K562 (cell line): ENCODE measurements at regions not wholly inside any gene's neighbourhood (a gene's known extent, or its start where the extent isn't known, plus 50 kb on each side); places are given as distances from the start of the nearest gene placed in this dataset.

Experiments used
- ATAC-seq: fragments of 200-7000 bp; cut with Tn5 transposase; 3 replicates; pipeline ENCODE4 v1.9.1; 2020; ENCODE audit warnings: moderate library complexity
- BruUV-seq: library from RNA; stranded (reverse); fragments of 400-500 nt; replicated peaks from 2 replicates; lab custom pipeline; 2021; lab: Mats Ljungman, UMichigan
- CTCF ChIA-PET: fragments of 300-600 bp; formaldehyde crosslinking; extraction: SDS; loops from one replicate; lab custom pipeline; 2021; ENCODE audit warnings: low intra/inter-chr PET ratio; lab: Yijun Ruan, JAX
- POLR2A ChIA-PET: fragments of 300-600, 350-650 bp; sonication (Branson Sonifier 250); formaldehyde crosslinking; extraction: SDS; loops from one replicate; lab custom pipeline; 2021; ENCODE audit warnings: antibody characterized with exemption, inconsistent platforms; lab: Yijun Ruan, JAX
- DNase-seq, 4 experiments: peaks; one replicate each; pipeline versions ENCODE4 v3.0.0 to v3.0.0-alpha.2; 2011 to 2018; ENCODE audit warnings: low spot score in 3 of 4, mixed read lengths in 3 of 4; ENCODE audit errors: extremely low read depth in 1 of 4
- FAIRE-seq: peaks from 2 replicates; lab custom pipeline; 2011; peaks lifted over from hg19 to GRCh38; lab: Jason Lieb, UNC
- H2AFZ ChIP-seq: 2 replicates; pipeline ENCODE4 v1.6.0; 2011; ENCODE audit warnings: low read depth, low read length, control low read depth, inconsistent platforms
- H3K27ac ChIP-seq: fragments of 200-600 bp; 3 replicates; pipeline ENCODE4 v1.8.0; 2011; ENCODE audit warnings: low read depth, mild to moderate bottlenecking, control low read depth, inconsistent platforms, low read length, moderate library complexity, mixed read lengths; ENCODE audit errors: extremely low read depth
- H3K27me3 ChIP-seq, 2 experiments: fragments of 300-600 bp in 1 of 2; 2 replicates in 1 of 2; 3 replicates in 1 of 2; pipeline versions ENCODE4 v1.6.0 to v1.8.0; 2011; ENCODE audit warnings: inconsistent platforms in 2 of 2, low read length in 2 of 2, mild to moderate bottlenecking in 1 of 2, mixed read lengths in 1 of 2, moderate library complexity in 1 of 2; ENCODE audit not compliant: control insufficient read depth in 2 of 2, insufficient read depth in 2 of 2
- H3K36me3 ChIP-seq: fragments of 300-600 bp; 3 replicates; pipeline ENCODE4 v1.8.0; 2011; ENCODE audit warnings: mild to moderate bottlenecking, low read length, inconsistent platforms; ENCODE audit not compliant: control insufficient read depth, insufficient read depth
- H3K4me1 ChIP-seq, 2 experiments: fragments of 200-600 bp in 1 of 2; replicated peaks in 1 of 2; 2 replicates in 1 of 2; 3 replicates in 1 of 2; pipeline versions ENCODE4 v1.5.1 to v1.8.0; 2011; ENCODE audit warnings: inconsistent platforms in 2 of 2, low read length in 2 of 2, mild to moderate bottlenecking in 1 of 2, mixed read lengths in 1 of 2, moderate library complexity in 1 of 2; ENCODE audit not compliant: control insufficient read depth in 2 of 2, insufficient read depth in 2 of 2
- H3K4me2 ChIP-seq: 2 replicates; pipeline ENCODE4 v1.6.1; 2011; ENCODE audit warnings: low read length, control low read depth, inconsistent platforms, mixed read lengths; ENCODE audit not compliant: insufficient read depth
- H3K4me3 ChIP-seq: fragments of 200-600 bp; sonication (generic), shearing (Covaris generic); 2 replicates; pipeline ENCODE4 v1.5.1; 2016; ENCODE audit warnings: control low read depth, inconsistent platforms
- H3K79me2 ChIP-seq: fragments of 200-600 bp; 3 replicates; pipeline ENCODE4 v1.8.0; 2011; ENCODE audit warnings: low read length, inconsistent platforms; ENCODE audit not compliant: control insufficient read depth, insufficient read depth
- H3K9ac ChIP-seq, 2 experiments: 2 replicates each; pipeline versions ENCODE4 v1.6.0 to v1.6.1; 2011; ENCODE audit warnings: low read depth in 2 of 2, low read length in 2 of 2, control low read depth in 1 of 2, inconsistent platforms in 1 of 2, mild to moderate bottlenecking in 1 of 2, mixed read lengths in 1 of 2; ENCODE audit not compliant: insufficient read depth in 1 of 2
- H3K9me1 ChIP-seq: one replicate; pipeline ENCODE4 v1.6.0; 2011; ENCODE audit warnings: inconsistent platforms, mild to moderate bottlenecking, low read length, moderate library complexity; ENCODE audit not compliant: control insufficient read depth, insufficient read depth
- H3K9me3 ChIP-seq: replicated peaks from 2 replicates; pipeline ENCODE4 v1.5.1; 2011; ENCODE audit warnings: low read depth, low read length, inconsistent platforms; ENCODE audit not compliant: control insufficient read depth, insufficient read depth
- H4K20me1 ChIP-seq: replicated peaks from 2 replicates; pipeline ENCODE4 v1.6.1; 2011; ENCODE audit warnings: low read length, inconsistent platforms, mixed read lengths; ENCODE audit not compliant: control insufficient read depth, insufficient read depth
- ATF7 ChIP-seq: fragments of 450-650 bp; IDR thresholded peaks from 2 replicates; pipeline ENCODE4 v1.7.1; 2014; ENCODE audit warnings: mild to moderate bottlenecking, moderate library complexity
- EHMT2 ChIP-seq: fragments of 450-650 bp; IDR thresholded peaks from 2 replicates; pipeline ENCODE4 v1.6.1; 2018; ENCODE audit warnings: antibody characterized with exemption
- ELK1 ChIP-seq: sonication (generic); formaldehyde crosslinking; IDR thresholded peaks from 2 replicates; pipeline ENCODE4 v1.8.1; 2022; ENCODE audit warnings: missing genetic modification reagents
- GTF2E2 ChIP-seq: fragments of 200-800 bp; sonication (Bioruptor generic); IDR thresholded peaks from 2 replicates; pipeline ENCODE4 v1.6.1; 2016; ENCODE audit warnings: missing genetic modification characterization, missing compliant biosample characterization
- ILF3 ChIP-seq: fragments of 450-650 bp; IDR thresholded peaks from 2 replicates; pipeline ENCODE4 v1.6.1; 2018; ENCODE audit warnings: antibody characterized with exemption, mild to moderate bottlenecking, moderate library complexity, borderline replicate concordance
- ILK ChIP-seq: fragments of 450-650 bp; IDR thresholded peaks from 2 replicates; pipeline ENCODE4 v1.6.1; 2016; ENCODE audit warnings: missing genetic modification characterization, low read depth, mild to moderate bottlenecking, missing compliant biosample characterization, moderate library complexity, borderline replicate concordance
- KAT2B ChIP-seq: IDR thresholded peaks from one replicate; pipeline ENCODE4 v1.6.1; 2012; ENCODE audit warnings: low read depth, mild to moderate bottlenecking, control low read depth, inconsistent platforms, low read length, moderate library complexity
- NCOA6 ChIP-seq: fragments of 450-650 bp; IDR thresholded peaks from 2 replicates; pipeline ENCODE4 v1.6.1; 2017; ENCODE audit warnings: mild to moderate bottlenecking
- NR3C1 ChIP-seq: sonication (generic); formaldehyde crosslinking; IDR thresholded peaks from 2 replicates; pipeline ENCODE4 v1.8.1; 2022; ENCODE audit warnings: missing genetic modification reagents
- OTX1 ChIP-seq: fragments of 450-650 bp; formaldehyde crosslinking; IDR thresholded peaks from 2 replicates; pipeline ENCODE4 v1.4.0; 2022; ENCODE audit warnings: mild to moderate bottlenecking
- PHTF2 ChIP-seq: fragments of 250-450 bp; sonication (Bioruptor Pico); IDR thresholded peaks from 2 replicates; pipeline ENCODE4 v1.5.0; 2021; ENCODE audit warnings: mild to moderate bottlenecking
- PTBP1 ChIP-seq: fragments of 200-400 bp; formaldehyde crosslinking; IDR thresholded peaks from 2 replicates; pipeline ENCODE4 v1.6.1; 2017; ENCODE audit warnings: low read depth, low read length
- PTRF ChIP-seq: fragments of 450-650 bp; IDR thresholded peaks from 2 replicates; pipeline ENCODE4 v1.6.1; 2016; ENCODE audit warnings: mild to moderate bottlenecking, missing genetic modification characterization, missing compliant biosample characterization
- RBM14 ChIP-seq: fragments of 200-400 bp; formaldehyde crosslinking; IDR thresholded peaks from 2 replicates; pipeline ENCODE4 v1.6.1; 2018; ENCODE audit warnings: low read depth, mild to moderate bottlenecking, low read length, moderate library complexity, borderline replicate concordance; ENCODE audit not compliant: insufficient read depth
- TBP ChIP-seq: optimal IDR thresholded peaks from 2 replicates; pipeline ENCODE3; 2011; ENCODE audit warnings: low read depth, low read length, improper control_type of control experiment
- ZNF282 ChIP-seq: sonication (generic); formaldehyde crosslinking; IDR thresholded peaks from 2 replicates; pipeline ENCODE4 v1.8.1; 2023; ENCODE audit warnings: missing genetic modification reagents
- WGBS: fragments of 100-300 bp; shearing (Covaris generic); methylation state at CpG from one replicate; pipeline ENCODE4 v1.1.6; 2016; ENCODE audit warnings: low coverage, mixed read lengths; ENCODE audit not compliant: insufficient coverage; ENCODE audit errors: missing lambda C conversion rate; 5-methylcytosine and 5-hydroxymethylcytosine counted together
- in situ Hi-C: fragments of 300-500 bp; cut with MboI; formaldehyde crosslinking; loops from 4 replicates; pipeline ENCODE4 v1.15.0; 2018; ENCODE audit warnings: inconsistent platforms, mixed read lengths
- intact Hi-C: fragments of 100-400 bp; cut with micrococcal nuclease; formaldehyde crosslinking; loops from 2 replicates; pipeline ENCODE4 v1.14.2; 2022
- TF ChIP-seq, protein P1 (sequence below): fragments of 450-650 bp; formaldehyde crosslinking; IDR thresholded peaks from 2 replicates; pipeline ENCODE4 v1.4.0; 2020; ENCODE audit warnings: mild to moderate bottlenecking, moderate library complexity
- TF ChIP-seq, protein P2 (sequence below): fragments of 450-650 bp; IDR thresholded peaks from 2 replicates; pipeline ENCODE4 v1.6.1; 2018; ENCODE audit not compliant: partially characterized antibody

DNA sequence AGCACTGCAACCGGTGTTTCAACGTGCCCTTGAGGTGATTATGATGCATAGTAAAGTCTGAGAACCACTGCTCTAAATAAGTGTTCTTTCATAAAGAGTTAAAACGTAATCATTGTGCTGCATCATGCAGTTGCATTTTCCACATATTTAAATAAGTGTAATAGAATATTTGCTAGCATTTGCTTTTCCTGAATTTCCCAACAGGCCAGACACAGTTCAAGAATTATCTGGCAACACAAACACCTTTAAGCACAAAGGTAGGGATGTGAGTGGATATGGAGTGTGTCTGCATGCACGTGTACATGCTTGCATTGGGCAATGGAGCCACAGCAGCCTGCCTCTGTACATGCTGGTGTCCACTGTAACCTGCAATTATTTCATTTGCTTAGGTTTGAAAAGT lies 193.6 kb upstream of the PIK3R1 start (continued):
- TF ChIP-seq, protein P1, sequence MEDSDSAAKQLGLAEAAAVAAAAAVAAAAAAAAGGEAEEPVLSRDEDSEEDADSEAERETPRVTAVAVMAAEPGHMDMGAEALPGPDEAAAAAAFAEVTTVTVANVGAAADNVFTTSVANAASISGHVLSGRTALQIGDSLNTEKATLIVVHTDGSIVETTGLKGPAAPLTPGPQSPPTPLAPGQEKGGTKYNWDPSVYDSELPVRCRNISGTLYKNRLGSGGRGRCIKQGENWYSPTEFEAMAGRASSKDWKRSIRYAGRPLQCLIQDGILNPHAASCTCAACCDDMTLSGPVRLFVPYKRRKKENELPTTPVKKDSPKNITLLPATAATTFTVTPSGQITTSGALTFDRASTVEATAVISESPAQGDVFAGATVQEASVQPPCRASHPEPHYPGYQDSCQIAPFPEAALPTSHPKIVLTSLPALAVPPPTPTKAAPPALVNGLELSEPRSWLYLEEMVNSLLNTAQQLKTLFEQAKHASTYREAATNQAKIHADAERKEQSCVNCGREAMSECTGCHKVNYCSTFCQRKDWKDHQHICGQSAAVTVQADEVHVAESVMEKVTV: no peak
- TF ChIP-seq ELK1 (CRISPR knock-in tag): no peak

GRCh38 chr5:68021227-68021626 lies 194.3 kb upstream of the PIK3R1 start:
- no peak for DNase-seq
- no peak overlapping the region for H2AFZ ChIP-seq
- H3K27me3 ChIP-seq: peaks cover 4% of the 10 kb centered on the region in 2 experiments; a peak in 2 of 5 replicates
- intact Hi-C loops (no loop called here), in situ Hi-C loops (no loop called here)
- 9% methylated on average over 2 of the region's 2 CpGs for WGBS
- H3K4me2 ChIP-seq: no peak overlapping the region
- no peak overlapping the region for H3K4me3 ChIP-seq
- no peak overlapping the region for H3K9ac ChIP-seq
- ChIA-PET POLR2A (no interaction called here), CTCF (no interaction called here)
- no peaks in the 10 kb centered on the region for H4K20me1 ChIP-seq
- no peaks in the 10 kb centered on the region for H3K79me2 ChIP-seq
- H3K9me1 ChIP-seq: no peaks in the 10 kb centered on the region
- no TSS peak for BruUV-seq
- peak; percentile 49 for FAIRE-seq
- H3K4me1 ChIP-seq: no peaks in the 10 kb centered on the region
- ATAC-seq: no peak
- H3K27ac ChIP-seq: no peak overlapping the region
- no peaks in the 10 kb centered on the region for H3K9me3 ChIP-seq
- no peaks in the 10 kb centered on the region for H3K36me3 ChIP-seq
- TF ChIP-seq ILK: no peak
- TF ChIP-seq PTBP1: no peak
- no peak for TF ChIP-seq ATF7
- TF ChIP-seq RBM14: no peak
- TF ChIP-seq ZNF282 (CRISPR knock-in tag): no peak
- no peak for TF ChIP-seq ILF3
- no peak for TF ChIP-seq PTRF (tag)
- TF ChIP-seq NR3C1 (CRISPR knock-in tag): no peak
- TF ChIP-seq KAT2B: no peak
- no peak for TF ChIP-seq TBP
- TF ChIP-seq, protein P2, sequence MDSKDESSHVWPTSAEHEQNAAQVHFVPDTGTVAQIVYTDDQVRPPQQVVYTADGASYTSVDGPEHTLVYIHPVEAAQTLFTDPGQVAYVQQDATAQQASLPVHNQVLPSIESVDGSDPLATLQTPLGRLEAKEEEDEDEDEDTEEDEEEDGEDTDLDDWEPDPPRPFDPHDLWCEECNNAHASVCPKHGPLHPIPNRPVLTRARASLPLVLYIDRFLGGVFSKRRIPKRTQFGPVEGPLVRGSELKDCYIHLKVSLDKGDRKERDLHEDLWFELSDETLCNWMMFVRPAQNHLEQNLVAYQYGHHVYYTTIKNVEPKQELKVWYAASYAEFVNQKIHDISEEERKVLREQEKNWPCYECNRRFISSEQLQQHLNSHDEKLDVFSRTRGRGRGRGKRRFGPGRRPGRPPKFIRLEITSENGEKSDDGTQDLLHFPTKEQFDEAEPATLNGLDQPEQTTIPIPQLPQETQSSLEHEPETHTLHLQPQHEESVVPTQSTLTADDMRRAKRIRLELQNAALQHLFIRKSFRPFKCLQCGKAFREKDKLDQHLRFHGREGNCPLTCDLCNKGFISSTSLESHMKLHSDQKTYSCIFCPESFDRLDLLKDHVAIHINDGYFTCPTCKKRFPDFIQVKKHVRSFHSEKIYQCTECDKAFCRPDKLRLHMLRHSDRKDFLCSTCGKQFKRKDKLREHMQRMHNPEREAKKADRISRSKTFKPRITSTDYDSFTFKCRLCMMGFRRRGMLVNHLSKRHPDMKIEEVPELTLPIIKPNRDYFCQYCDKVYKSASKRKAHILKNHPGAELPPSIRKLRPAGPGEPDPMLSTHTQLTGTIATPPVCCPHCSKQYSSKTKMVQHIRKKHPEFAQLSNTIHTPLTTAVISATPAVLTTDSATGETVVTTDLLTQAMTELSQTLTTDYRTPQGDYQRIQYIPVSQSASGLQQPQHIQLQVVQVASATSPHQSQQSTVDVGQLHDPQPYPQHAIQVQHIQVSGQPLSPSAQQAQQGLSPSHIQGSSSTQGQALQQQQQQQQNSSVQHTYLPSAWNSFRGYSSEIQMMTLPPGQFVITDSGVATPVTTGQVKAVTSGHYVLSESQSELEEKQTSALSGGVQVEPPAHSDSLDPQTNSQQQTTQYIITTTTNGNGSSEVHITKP: no peak
- no peak for TF ChIP-seq NCOA6
- no peak for TF ChIP-seq GTF2E2
- TF ChIP-seq EHMT2: no peak
- TF ChIP-seq OTX1 (CRISPR knock-in tag): no peak
- no peak for TF ChIP-seq PHTF2 (CRISPR knock-in tag)
